ENCODE measurements at regions not wholly inside any gene's neighbourhood (a gene's known extent, or its start where the extent isn't known, plus 50 kb on each side); places are given as distances from the start of the nearest gene placed in this dataset.

- ATAC-seq (ENCODE audit: low read depth) (no peak), DNase-seq (no peak)
- CTCF ChIA-PET = no interaction called here
- Histone ChIP-seq H2BK15ac (ENCODE audit: low read depth, low read length) (no peak overlapping the region), H3K4me1 (ENCODE audit: control insufficient read depth, insufficient read depth, low read length) (no peaks in the 10 kb centered on the region), H4K20me1 (ENCODE audit: insufficient read depth, low read length) (no peaks in the 10 kb centered on the region), H3K18ac (ENCODE audit: low read depth, low read length) (no peak overlapping the region), H4K5ac (ENCODE audit: low read depth, low read length) (no peak overlapping the region), H3K4ac (ENCODE audit: low read depth, low read length) (no peak overlapping the region), H2AK5ac (ENCODE audit: low read depth, low read length) (no peak overlapping the region), H3K9me3 (ENCODE audit: control insufficient read depth, insufficient read depth, low read length) (no peaks in the 10 kb centered on the region), H3K23ac (ENCODE audit: low read depth, low read length) (no peak overlapping the region), H3K4me3 (ENCODE audit: insufficient read depth, low read depth, low read length) (no peak overlapping the region), H3K27ac (ENCODE audit: insufficient read depth, low read length) (no peak overlapping the region), H3K56ac (ENCODE audit: extremely low read depth, insufficient read depth, low read length) (no peak overlapping the region), H3K9ac (ENCODE audit: low read depth, low read length) (no peak overlapping the region), H2AFZ (replicated peaks; ENCODE audit: low read length, poor library complexity) (no peak overlapping the region), H2BK120ac (ENCODE audit: low read depth, low read length) (no peak overlapping the region), H3K14ac (replicated peaks; ENCODE audit: low read depth, low read length) (no peak overlapping the region), H3K9me1 (ENCODE audit: insufficient read depth, low read length) (no peaks in the 10 kb centered on the region), H3K27me3 (ENCODE audit: control insufficient read depth, insufficient read depth, low read length) (no peaks in the 10 kb centered on the region), H3K79me1 (ENCODE audit: low read depth in 1 of 2, low read length in 2 of 2) (no peaks in the 10 kb centered on the region), H3K4me2 (ENCODE audit: low read depth, low read length) (no peak overlapping the region), H2BK20ac (ENCODE audit: low read depth, low read length) (no peak overlapping the region), H4K8ac (ENCODE audit: low read depth in 2 of 2, low read length in 2 of 2) (no peak overlapping the region), H4K91ac (ENCODE audit: insufficient read depth, low read depth, low read length) (no peak overlapping the region), H2AK9ac (replicated peaks; ENCODE audit: low read depth, low read length, poor library complexity) (no peak overlapping the region), H3K36me3 (ENCODE audit: control insufficient read depth, insufficient read depth, low read length) (no peaks in the 10 kb centered on the region), H2BK5ac (ENCODE audit: low read depth, low read length, poor library complexity, severe bottlenecking) (no peak overlapping the region)
- dilution Hi-C loops (cut with HindIII; ENCODE audit: low sequenced_read_pairs, unreplicated experiment) = no loop called here
- intact Hi-C loops (cut with micrococcal nuclease) = no loop called here
- no TSS peak for BruUV-seq (replicated peaks)
- in situ Hi-C loops (cut with MboI; ENCODE audit: low sequenced_read_pairs) = no loop called here
- POLR2A ChIA-PET (ENCODE audit: unreplicated experiment) = no interaction called here
- TF ChIP-seq RCOR1 (IDR thresholded peaks at IDR 0.05; ENCODE audit: insufficient replicate concordance, low read length) (no peak), MAFK (IDR thresholded peaks at IDR 0.05; ENCODE audit: low read depth, low read length) (no peak), ELK1 (IDR thresholded peaks at IDR 0.05; ENCODE audit: borderline replicate concordance, low read depth, low read length) (no peak), MXI1 (IDR thresholded peaks at IDR 0.05; ENCODE audit: borderline replicate concordance, low read depth, low read length) (no peak), RAD21 (IDR thresholded peaks at IDR 0.05; ENCODE audit: low read length) (no peak), BHLHE40 (IDR thresholded peaks at IDR 0.05; ENCODE audit: low read depth, low read length) (no peak), CEBPB (IDR thresholded peaks at IDR 0.05; ENCODE audit: low read depth, low read length) (no peak), CTCF (conservative IDR thresholded peaks at IDR 0.05; ENCODE audit: low read depth, low read length) (no peak), CHD1 (IDR thresholded peaks at IDR 0.05; ENCODE audit: low read depth, low read length) (no peak), NFE2L2 (IDR thresholded peaks at IDR 0.05; ENCODE audit: low read depth, low read length) (no peak), RFX5 (IDR thresholded peaks at IDR 0.05; ENCODE audit: low read depth, low read length) (no peak)
Measured at GRCh38 chr5:24045046-24045445, 537.6 kb downstream of the PRDM9 start.

Measured in IMR-90 (cell line).